PFSK-1 (cell line): ENCODE measurements at regions not wholly inside any gene's neighbourhood (a gene's known extent, or its start where the extent isn't known, plus 50 kb on each side); places are given as distances from the start of the nearest gene placed in this dataset.

Experiments
- FOXP2 ChIP-seq: optimal IDR thresholded peaks from 2 replicates; pipeline ENCODE3; 2011; ENCODE audit warnings: borderline replicate concordance, control low read depth, inconsistent platforms; ENCODE audit not compliant: insufficient read depth; ENCODE audit errors: extremely low read length, extremely low read depth
- POLR2AphosphoS5 ChIP-seq: IDR thresholded peaks from 2 replicates; pipeline ENCODE4 v1.6.1; 2012; ENCODE audit warnings: low read depth, mild to moderate bottlenecking, control low read depth, low read length, moderate library complexity
- REST ChIP-seq, 2 experiments: IDR thresholded peaks; 2 replicates each; pipeline versions ENCODE4 v1.6.1 to v1.8.0; 2011 to 2012; ENCODE audit warnings: low read depth in 2 of 2, low read length in 2 of 2, control low read depth in 1 of 2, inconsistent platforms in 1 of 2, mild to moderate bottlenecking in 1 of 2, moderate library complexity in 1 of 2; ENCODE audit not compliant: insufficient read depth in 1 of 2
- SIN3A ChIP-seq: IDR thresholded peaks from 2 replicates; pipeline ENCODE4 v1.6.1; 2012; ENCODE audit warnings: mild to moderate bottlenecking, low read length, moderate library complexity, borderline replicate concordance; ENCODE audit not compliant: insufficient read depth
- TAF1 ChIP-seq: IDR thresholded peaks from 2 replicates; pipeline ENCODE4 v1.6.1; 2012; ENCODE audit warnings: low read length, control low read depth, borderline replicate concordance; ENCODE audit not compliant: insufficient read depth

GRCh38 chr7:17098515-17098914 is 199.9 kb upstream of the AHR start:
- TF ChIP-seq REST (IDR thresholded peaks at IDR 0.05; ENCODE audit: insufficient read depth in 1 of 2, low read depth in 2 of 2, low read length in 2 of 2): no peak
- TF ChIP-seq TAF1: no peak
- no peak for TF ChIP-seq FOXP2
- no peak for TF ChIP-seq SIN3A
- TF ChIP-seq POLR2AphosphoS5: no peak

DNA sequence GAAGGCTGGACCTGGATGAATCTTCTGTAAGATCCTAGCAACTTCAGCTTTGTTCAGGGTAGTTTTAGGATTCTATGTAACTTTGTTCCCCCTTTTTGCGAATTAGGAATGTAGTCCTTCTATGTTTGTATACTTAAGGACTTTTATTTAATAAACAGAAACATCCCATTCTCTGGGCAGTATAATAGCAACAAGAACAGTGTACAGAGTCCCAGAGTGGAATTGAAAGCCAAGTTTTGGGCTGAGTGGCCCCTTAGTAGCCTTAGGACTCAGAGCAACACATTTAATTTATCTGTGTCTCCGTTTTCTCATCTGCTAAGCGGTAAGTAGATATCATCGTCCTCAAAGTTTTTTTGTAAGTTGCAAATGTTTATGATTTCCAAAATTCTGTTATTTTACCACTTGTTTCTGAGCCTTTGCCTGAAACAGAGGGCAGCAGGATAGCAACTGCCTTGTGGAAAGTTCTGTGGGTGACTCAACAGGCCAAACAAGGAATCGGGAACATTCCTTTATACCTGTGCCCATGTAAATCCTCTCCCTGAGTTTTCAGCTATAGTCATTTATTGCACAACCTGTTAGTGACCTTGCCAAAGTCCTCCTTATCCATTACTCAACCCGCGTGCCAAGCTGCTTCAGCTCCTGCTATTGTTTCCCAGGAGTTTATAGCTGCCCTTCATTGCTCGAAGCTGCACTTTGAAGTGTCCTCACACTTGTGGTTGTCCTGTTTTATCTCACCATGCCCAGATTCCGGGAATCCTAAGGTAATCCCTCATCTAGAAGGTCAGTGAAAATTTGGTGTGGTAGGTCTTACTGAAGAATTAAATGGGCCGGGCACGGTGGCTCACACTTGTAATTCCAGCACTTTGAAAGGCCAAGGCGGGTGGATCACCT is 199.1 kb upstream of the AHR start:
- TF ChIP-seq POLR2AphosphoS5: no peak
- no peak for TF ChIP-seq REST (IDR thresholded peaks at IDR 0.05; ENCODE audit: insufficient read depth in 1 of 2, low read depth in 2 of 2, low read length in 2 of 2)
- TF ChIP-seq SIN3A: no peak
- TF ChIP-seq TAF1: no peak
- no peak for TF ChIP-seq FOXP2

DNA sequence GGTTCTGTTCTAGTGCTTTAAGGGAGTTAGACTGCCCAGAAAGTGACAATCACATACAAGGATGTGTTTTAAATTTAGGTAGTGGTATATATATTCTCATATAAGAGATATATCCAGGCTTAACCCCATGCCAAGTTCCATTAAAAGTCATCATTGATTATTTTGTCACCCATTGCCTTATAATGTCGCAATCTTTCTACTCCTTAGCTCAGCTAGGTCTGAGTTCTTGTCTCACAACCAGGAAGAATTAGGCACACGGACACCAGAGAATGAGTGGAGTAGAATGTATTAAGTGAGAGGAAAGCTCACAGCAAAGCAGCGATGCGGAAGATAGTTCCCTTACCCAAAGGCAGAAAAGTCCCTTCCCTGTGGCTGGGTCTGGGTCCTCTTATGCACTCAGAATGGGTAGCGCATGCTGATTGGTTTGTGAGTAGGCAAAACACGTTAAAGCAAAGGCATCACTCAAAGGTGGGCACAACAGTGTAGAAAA is 197.2 kb upstream of the AHR start:
- TF ChIP-seq POLR2AphosphoS5 (no peak), REST (IDR thresholded peaks at IDR 0.05; ENCODE audit: insufficient read depth in 1 of 2, low read depth in 2 of 2, low read length in 2 of 2) (no peak), SIN3A (no peak), FOXP2 (no peak), TAF1 (no peak)

DNA sequence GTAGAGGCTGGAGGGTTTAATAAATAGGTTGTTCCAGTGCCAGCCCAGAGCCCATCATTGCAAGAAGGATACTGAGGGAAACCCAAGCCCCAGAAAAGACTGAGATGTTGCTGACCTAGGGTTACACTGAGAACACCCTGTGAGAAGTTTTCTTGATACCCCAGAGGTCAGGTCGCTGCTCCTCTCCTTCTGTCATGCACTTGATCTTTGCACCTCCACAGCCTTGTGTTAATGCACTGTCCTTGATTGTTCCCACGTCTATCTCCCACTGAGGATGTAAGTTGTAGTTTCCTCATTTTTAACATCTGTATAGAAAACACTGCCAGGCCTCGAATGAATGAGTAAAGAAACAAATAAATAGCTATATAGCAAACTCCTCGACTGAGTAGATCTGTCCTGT is 195.3 kb upstream of the AHR start:
- TF ChIP-seq REST (IDR thresholded peaks at IDR 0.05; ENCODE audit: insufficient read depth in 1 of 2, low read depth in 2 of 2, low read length in 2 of 2) (no peak), SIN3A (no peak), FOXP2 (no peak), POLR2AphosphoS5 (no peak), TAF1 (no peak)

DNA sequence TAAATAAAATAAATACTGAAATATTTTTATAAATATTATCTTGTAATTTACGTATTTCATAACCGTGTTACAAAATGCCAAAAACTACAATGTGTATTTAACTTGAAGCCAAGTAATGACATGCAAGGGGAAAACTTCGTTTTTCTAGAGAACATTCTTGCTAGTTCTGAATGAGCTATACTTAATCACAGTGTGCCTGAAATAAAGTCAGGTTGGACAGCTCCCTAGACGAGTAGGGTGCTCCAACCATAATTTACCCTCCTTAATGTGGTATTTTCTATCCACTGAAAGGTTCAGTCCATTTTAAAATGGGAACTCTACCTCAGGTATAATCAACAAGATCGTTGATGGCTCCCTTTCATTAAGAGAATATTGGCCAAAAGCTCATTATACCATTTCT is 194.5 kb upstream of the AHR start:
- TF ChIP-seq REST (IDR thresholded peaks at IDR 0.05; ENCODE audit: insufficient read depth in 1 of 2, low read depth in 2 of 2, low read length in 2 of 2): peak; percentile 61 to 85; a peak in 3 of 4 replicates
- TF ChIP-seq SIN3A: no peak
- no peak for TF ChIP-seq TAF1
- no peak for TF ChIP-seq FOXP2
- TF ChIP-seq POLR2AphosphoS5: no peak
